Urothelium cell line (cell line): ENCODE measurements at regions not wholly inside any gene's neighbourhood (a gene's known extent, or its start where the extent isn't known, plus 50 kb on each side); places are given as distances from the start of the nearest gene placed in this dataset.

Experiments
- DNase-seq: peaks from one replicate; pipeline ENCODE4 v3.0.0; 2011; ENCODE audit warnings: low spot score, mixed read lengths
- FAIRE-seq: peaks from 2 replicates; lab custom pipeline; 2011; peaks lifted over from hg19 to GRCh38; lab: Jason Lieb, UNC

GRCh38 chr5:165780901-165781300 lies 2275.5 kb downstream of the MAT2B start:
- FAIRE-seq, result no peak
- DNase-seq, result no peak

- FAIRE-seq, result no peak
- no peak for DNase-seq
Measured at GRCh38 chr5:165781738-165782137, 2276.3 kb downstream of the MAT2B start.

DNA sequence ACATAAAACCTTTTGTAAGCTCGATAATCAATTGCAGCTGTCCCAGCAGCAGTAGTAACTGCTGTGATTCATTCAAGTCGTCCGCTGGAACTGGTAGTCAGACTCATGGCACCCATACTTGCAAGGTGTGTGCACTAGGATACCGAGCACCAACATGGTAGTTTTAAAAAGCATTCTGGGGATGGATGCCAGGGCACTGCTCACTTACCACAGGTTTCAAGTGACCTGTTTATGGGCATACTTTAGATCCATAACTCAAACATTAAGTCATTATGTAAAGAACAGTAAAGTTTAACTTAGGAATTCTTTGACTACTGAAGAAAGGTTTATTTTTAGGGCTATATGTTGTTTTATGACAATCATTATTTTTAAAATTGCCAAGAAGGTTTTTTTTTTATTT lies 2277.6 kb downstream of the MAT2B start:
- DNase-seq (no peak), FAIRE-seq (no peak)

GRCh38 chr5:165786073-165786472 lies 2280.7 kb downstream of the MAT2B start:
- no peak for DNase-seq
- no peak for FAIRE-seq

GRCh38 chr5:165795073-165795472 lies 2289.7 kb downstream of the MAT2B start:
- FAIRE-seq (no peak), DNase-seq (no peak)

DNA sequence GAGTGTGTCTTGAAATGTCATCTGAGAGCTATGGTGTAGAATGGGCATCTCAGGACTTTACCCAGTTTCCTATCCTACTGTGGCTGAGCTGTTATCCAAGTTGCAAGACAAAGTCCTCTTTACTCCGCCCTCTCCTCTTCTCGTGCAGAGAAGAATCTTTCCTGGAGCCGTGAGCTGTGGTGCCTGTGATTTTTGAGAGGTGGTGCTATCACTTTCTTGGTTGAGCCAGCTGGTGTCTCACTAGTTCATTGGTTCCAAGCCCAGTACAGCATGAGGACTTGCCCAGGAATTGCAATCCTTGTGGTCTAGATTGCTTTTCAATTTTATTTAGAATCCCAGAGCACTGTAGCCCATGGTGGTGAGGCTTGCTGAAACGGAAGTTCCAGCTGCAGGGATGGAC lies 2300.3 kb downstream of the MAT2B start:
- FAIRE-seq, result no peak
- peak; percentile 8 for DNase-seq

GRCh38 chr5:165808335-165808734 lies 2302.9 kb downstream of the MAT2B start:
- no peak for FAIRE-seq
- DNase-seq, result no peak

- FAIRE-seq, result no peak
Measured at GRCh38 chr5:165809914-165810313, 2304.5 kb downstream of the MAT2B start.

GRCh38 chr5:165829504-165829903 lies 2324.1 kb downstream of the MAT2B start:
- DNase-seq (no peak), FAIRE-seq (no peak)

More at GRCh38 chr5:165809914-165810313, 2304.5 kb downstream of the MAT2B start:
- no peak for DNase-seq

DNA sequence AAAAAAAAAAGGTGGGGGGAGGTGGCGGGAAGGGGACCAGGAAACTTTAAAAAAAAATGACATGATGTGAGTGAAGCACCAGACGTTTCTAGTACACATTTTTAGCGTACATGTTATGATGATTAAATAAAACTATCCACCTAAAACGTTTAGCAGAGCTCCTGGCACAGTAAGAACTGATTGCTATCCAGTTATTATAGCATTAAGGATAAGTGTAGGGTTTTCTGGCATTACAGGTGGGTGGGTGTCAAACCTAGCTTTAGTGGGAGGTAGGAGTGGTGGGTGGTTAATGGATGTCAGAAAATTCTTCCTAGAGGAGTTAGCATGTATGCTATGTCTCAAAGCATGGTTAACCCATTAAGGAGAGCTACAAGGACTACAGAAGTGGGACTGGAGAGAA lies 2329.5 kb downstream of the MAT2B start:
- DNase-seq, result no peak
- no peak for FAIRE-seq

- DNase-seq (no peak), FAIRE-seq (no peak)
Measured at GRCh38 chr5:165836046-165836445, 2330.6 kb downstream of the MAT2B start.

- FAIRE-seq (no peak), DNase-seq (no peak)
Measured at GRCh38 chr5:165837286-165837685, 2331.9 kb downstream of the MAT2B start.

- DNase-seq (no peak), FAIRE-seq (no peak)
Measured at GRCh38 chr5:165844571-165844970, 2339.2 kb downstream of the MAT2B start.

DNA sequence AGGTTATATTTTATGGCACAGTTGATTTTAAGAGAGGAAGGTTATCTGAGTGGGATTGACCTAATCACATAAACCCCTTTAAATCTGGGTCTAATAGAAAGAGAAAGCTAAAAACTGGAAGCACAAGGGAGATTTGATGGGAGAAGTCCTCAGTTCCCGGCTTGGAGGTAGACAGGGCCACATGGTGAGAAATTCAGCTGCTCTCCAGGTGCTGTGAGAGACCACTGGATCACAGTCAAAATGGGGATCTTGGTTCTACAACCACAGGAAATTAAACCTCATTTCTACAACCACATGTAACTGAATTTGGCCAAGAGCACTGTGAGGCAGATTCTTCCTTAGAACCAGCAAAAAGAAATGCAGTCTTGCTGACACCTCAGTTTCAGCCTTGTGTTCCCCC lies 2352.7 kb downstream of the MAT2B start:
- FAIRE-seq, result no peak

DNA sequence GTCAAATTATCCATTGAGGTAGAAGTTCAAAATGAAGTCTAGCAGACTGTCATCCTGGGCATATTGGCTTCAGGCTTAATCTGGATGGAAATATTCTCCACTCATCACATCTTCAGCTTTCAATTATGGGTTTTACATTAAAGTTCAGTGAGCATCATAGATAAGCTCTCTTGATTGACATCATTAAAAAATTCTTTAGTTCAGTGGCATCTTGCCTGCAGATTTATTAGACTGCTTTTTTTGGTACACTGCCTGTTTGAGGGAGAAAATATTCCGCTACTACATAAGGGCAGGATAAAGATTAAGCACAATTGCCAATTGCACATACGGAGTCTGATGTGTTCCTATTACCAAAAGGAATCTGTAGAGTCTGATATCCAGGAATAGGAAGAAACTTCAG lies 2353.8 kb downstream of the MAT2B start:
- no peak for FAIRE-seq
- no peak for DNase-seq

More for the DNA sequence above, 2352.7 kb downstream of the MAT2B start:
- no peak for DNase-seq

DNA sequence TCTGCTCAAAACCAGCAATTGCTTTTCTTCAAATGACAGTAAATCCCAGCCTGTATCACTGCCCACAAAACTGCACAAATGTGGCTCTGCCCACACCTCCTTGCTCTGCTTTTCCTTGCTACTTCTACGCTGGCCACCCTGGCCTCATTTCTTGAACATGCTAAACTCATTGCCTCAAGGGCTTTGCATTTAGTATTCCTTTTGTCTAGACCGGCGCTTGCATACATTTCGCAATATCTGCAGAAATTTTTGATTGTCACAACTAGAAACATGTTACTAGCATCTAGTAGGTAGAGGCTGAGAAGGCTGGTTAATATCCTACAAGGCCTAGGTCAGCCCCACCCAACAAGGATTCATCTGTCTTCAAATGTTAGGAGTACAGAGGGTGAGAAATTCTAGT lies 2357.8 kb downstream of the MAT2B start:
- FAIRE-seq (no peak), DNase-seq (no peak)

DNA sequence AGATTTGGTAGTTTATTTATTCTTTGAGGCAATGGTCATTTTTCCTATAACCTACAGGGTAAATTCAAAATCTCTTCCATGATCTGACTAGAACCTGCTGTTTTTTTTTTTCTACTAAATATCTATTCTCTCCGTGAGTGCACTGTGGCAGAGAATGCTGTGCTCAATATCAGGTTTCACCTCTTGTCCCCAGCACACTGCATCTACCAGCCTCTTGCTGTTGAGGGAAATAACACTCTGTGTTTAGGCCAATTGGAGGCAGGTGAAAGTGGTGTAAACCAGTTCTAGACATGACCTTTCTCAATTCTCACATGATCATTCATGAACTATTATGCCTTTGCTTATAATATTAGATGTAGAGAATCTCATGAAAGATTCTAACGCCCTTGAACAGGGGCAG lies 2365.9 kb downstream of the MAT2B start:
- FAIRE-seq, result no peak
- DNase-seq, result no peak

DNA sequence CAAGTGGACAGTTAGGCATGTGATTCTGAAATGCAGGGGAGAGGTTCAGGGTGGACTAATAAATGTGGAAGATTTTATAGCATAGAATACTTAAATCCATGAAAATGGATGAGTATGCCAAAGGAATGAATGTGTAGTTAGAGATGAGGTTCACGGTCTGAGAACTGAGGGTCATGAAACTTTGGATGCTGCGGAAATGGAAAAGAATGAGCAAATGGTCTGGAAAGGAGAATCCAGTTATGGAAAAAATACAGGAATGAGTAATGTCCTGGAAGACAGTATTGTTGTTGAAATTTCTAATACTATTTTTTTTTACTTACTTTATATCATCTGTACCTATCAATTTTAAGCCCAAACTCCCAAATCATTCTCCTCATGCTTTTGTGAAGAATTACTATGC lies 2369.4 kb downstream of the MAT2B start:
- DNase-seq, result no peak
- no peak for FAIRE-seq

- no peak for FAIRE-seq
Measured at GRCh38 chr5:165876538-165876937, 2371.1 kb downstream of the MAT2B start.

GRCh38 chr5:165877475-165877874 lies 2372.1 kb downstream of the MAT2B start:
- no peak for FAIRE-seq
- DNase-seq, result no peak

More at GRCh38 chr5:165876538-165876937, 2371.1 kb downstream of the MAT2B start:
- no peak for DNase-seq

- DNase-seq (no peak), FAIRE-seq (no peak)
Measured at GRCh38 chr5:165881259-165881658, 2375.8 kb downstream of the MAT2B start.

DNA sequence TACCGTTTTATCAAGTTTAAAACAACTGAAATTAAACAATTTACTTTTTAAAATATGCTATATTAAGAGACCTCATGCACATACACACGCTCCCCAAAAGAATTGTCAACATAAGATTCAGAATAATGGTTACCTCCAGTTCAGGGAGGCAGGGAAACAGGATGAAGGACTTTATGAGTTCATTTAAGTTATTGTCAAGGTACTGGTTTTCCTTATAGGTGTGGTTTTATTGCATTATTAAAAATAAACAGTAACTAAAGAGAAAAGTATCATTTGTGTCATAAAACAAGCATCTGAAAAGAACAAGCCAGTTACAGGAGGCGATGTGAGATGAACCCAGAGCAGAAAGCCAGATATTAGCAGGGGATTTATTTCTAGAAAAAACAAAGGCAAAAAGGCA lies 2376.7 kb downstream of the MAT2B start:
- DNase-seq (no peak), FAIRE-seq (no peak)

- DNase-seq, result no peak
- FAIRE-seq, result no peak
Measured at GRCh38 chr5:165885623-165886350, 2380.4 kb downstream of the MAT2B start.
